ENCODE measurements at regions not wholly inside any gene's neighbourhood (a gene's known extent, or its start where the extent isn't known, plus 50 kb on each side); places are given as distances from the start of the nearest gene placed in this dataset.

GRCh38 chr4:137630252-137630651 lies 98.0 kb upstream of the PCDH18 start:
- H3K4me1 ChIP-seq: no peaks in the 10 kb centered on the region
- H3K27me3 ChIP-seq: no peaks in the 10 kb centered on the region
- no peak overlapping the region for H3K4me3 ChIP-seq
- H3K9me3 ChIP-seq: no peaks in the 10 kb centered on the region
- ATAC-seq (ENCODE audit: low FRiP score in 2 of 2) (no peak), DNase-seq (no peak)
- H3K36me3 ChIP-seq: no peaks in the 10 kb centered on the region
- TF ChIP-seq POLR2A (IDR thresholded peaks at IDR 0.05) (no peak), CTCF (IDR thresholded peaks at IDR 0.05) (no peak), EP300 (IDR thresholded peaks at IDR 0.05) (no peak), POLR2AphosphoS5 (IDR thresholded peaks at IDR 0.05) (no peak)
- no peak overlapping the region for H3K27ac ChIP-seq
- 92 to 96% methylated on average over 2 of the region's 2 CpGs for WGBS, 2 donors

DNA sequence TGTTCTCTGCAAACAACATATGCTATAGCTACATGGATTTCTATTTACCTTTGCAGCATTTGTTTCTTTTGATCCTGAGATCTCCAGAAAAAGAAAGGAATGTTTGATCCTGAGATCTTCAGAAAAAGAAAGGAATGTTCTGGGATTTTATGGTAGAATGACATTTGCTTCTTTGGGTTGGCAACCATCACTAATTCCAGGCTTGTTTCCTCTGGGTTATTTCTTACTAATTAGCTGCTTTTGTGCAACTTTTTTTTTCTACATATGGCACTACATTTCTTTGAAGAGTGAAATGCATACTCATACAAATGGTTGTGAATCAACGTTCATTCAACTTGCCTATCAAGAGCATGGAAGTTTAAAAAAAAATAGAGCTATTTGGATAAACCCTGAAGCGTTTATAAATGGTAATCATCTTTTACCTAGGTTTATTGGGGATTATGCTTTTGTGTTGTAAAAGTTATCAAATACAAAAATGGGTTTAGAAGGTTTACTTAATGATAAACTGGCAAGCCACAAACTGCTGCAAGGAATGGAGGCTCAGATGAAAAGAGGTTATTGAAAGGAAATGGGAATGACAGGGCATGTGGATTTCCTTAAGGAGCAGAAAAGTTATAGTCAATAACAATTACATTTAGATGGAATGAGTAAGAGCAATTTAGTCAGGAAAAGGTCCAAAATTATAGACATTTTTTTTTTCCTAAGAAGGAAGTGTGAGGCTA lies 95.6 kb upstream of the PCDH18 start:
- DNase-seq: no peak
- TF ChIP-seq POLR2AphosphoS5 (IDR thresholded peaks at IDR 0.05) (no peak), POLR2A (IDR thresholded peaks at IDR 0.05) (no peak), CTCF (IDR thresholded peaks at IDR 0.05) (no peak), EP300 (IDR thresholded peaks at IDR 0.05) (no peak)
- no peaks in the 10 kb centered on the region for H3K9me3 ChIP-seq
- no peaks in the 10 kb centered on the region for H3K27me3 ChIP-seq
- WGBS, 2 donors: 74 to 88% methylated on average over 2 of the region's 2 CpGs
- no peak overlapping the region for H3K4me3 ChIP-seq
- H3K27ac ChIP-seq: no peak overlapping the region
- H3K4me1 ChIP-seq: no peaks in the 10 kb centered on the region
- no peak for ATAC-seq (ENCODE audit: low FRiP score in 2 of 2)
- no peaks in the 10 kb centered on the region for H3K36me3 ChIP-seq

- 82% methylated on average over 4 of the region's 4 CpGs for WGBS, 2 donors
Measured at GRCh38 chr4:137626942-137627738, 94.8 kb upstream of the PCDH18 start.

GRCh38 chr4:137623013-137623412 lies 90.7 kb upstream of the PCDH18 start:
- Histone ChIP-seq H3K4me3 (no peak overlapping the region), H3K9me3 (no peaks in the 10 kb centered on the region), H3K36me3 (no peaks in the 10 kb centered on the region), H3K27me3 (no peaks in the 10 kb centered on the region), H3K27ac (no peak overlapping the region), H3K4me1 (no peaks in the 10 kb centered on the region)
- DNase-seq: no peak
- TF ChIP-seq CTCF (IDR thresholded peaks at IDR 0.05): no peak
- TF ChIP-seq EP300 (IDR thresholded peaks at IDR 0.05): no peak
- TF ChIP-seq POLR2AphosphoS5 (IDR thresholded peaks at IDR 0.05): no peak
- TF ChIP-seq POLR2A (IDR thresholded peaks at IDR 0.05): no peak
- ATAC-seq (ENCODE audit: low FRiP score in 2 of 2): no peak
- 46 to 47% methylated on average over 2 of the region's 2 CpGs for whole genome bisulfite sequencing, 2 donors

More at GRCh38 chr4:137626942-137627738, 94.8 kb upstream of the PCDH18 start:
- no peaks in the 10 kb centered on the region for H3K4me1 ChIP-seq
- H3K27ac ChIP-seq: no peak overlapping the region
- H3K27me3 ChIP-seq: no peaks in the 10 kb centered on the region
- no peak overlapping the region for H3K4me3 ChIP-seq
- ATAC-seq (ENCODE audit: low FRiP score in 2 of 2) (no peak), DNase-seq (no peak)
- TF ChIP-seq CTCF (IDR thresholded peaks at IDR 0.05) (no peak), POLR2A (IDR thresholded peaks at IDR 0.05) (no peak), POLR2AphosphoS5 (IDR thresholded peaks at IDR 0.05) (no peak), EP300 (IDR thresholded peaks at IDR 0.05) (no peak)
- no peaks in the 10 kb centered on the region for H3K36me3 ChIP-seq
- no peaks in the 10 kb centered on the region for H3K9me3 ChIP-seq

All from upper lobe of left lung (tissue), 6 donors.